AG09319 (cell line): ENCODE measurements at regions not wholly inside any gene's neighbourhood (a gene's known extent, or its start where the extent isn't known, plus 50 kb on each side); places are given as distances from the start of the nearest gene placed in this dataset.

Source experiments
- DNase-seq: peaks from one replicate; pipeline ENCODE4 v3.0.0-alpha.2; 2010; ENCODE audit warnings: low read depth; ENCODE audit errors: extremely low read depth
- CTCF ChIP-seq: IDR thresholded peaks from 2 replicates; pipeline ENCODE4 v1.5.1; 2011; ENCODE audit warnings: low read depth, mild to moderate bottlenecking, inconsistent platforms, low read length, moderate library complexity

GRCh38 chr11:127334466-127334865, 333.9 kb upstream of the KIRREL3 start:
- no peak for TF ChIP-seq CTCF
- no peak for DNase-seq

GRCh38 chr11:127332896-127333295, 332.3 kb upstream of the KIRREL3 start:
- DNase-seq: no peak
- no peak for TF ChIP-seq CTCF

- TF ChIP-seq CTCF: no peak
- no peak for DNase-seq
Observed at GRCh38 chr11:127330044-127330443, 329.5 kb upstream of the KIRREL3 start.

- TF ChIP-seq CTCF: no peak
Observed at GRCh38 chr11:127308291-127308690, 307.7 kb upstream of the KIRREL3 start.

GRCh38 chr11:127307700-127308099, 307.1 kb upstream of the KIRREL3 start:
- DNase-seq: no peak
- no peak for TF ChIP-seq CTCF

More at GRCh38 chr11:127308291-127308690, 307.7 kb upstream of the KIRREL3 start:
- no peak for DNase-seq

GRCh38 chr11:127304634-127305033, 304.1 kb upstream of the KIRREL3 start:
- no peak for DNase-seq
- TF ChIP-seq CTCF: no peak

GRCh38 chr11:127288926-127289325, 288.4 kb upstream of the KIRREL3 start:
- no peak for TF ChIP-seq CTCF
- DNase-seq: no peak
